SK-N-SH (cell line): ENCODE measurements at regions not wholly inside any gene's neighbourhood (a gene's known extent, or its start where the extent isn't known, plus 50 kb on each side); places are given as distances from the start of the nearest gene placed in this dataset.

Experiments used
- CTCF ChIA-PET: fragments of 300-600, 350-600 bp; formaldehyde crosslinking; extraction: SDS; loops from one replicate; lab custom pipeline; 2021; lab: Yijun Ruan, JAX
- POLR2A ChIA-PET: fragments of 350-600 bp; sonication (Branson Sonifier 250); formaldehyde crosslinking; extraction: SDS; loops from one replicate; lab custom pipeline; 2020; ENCODE audit warnings: antibody characterized with exemption, inconsistent platforms; lab: Yijun Ruan, JAX
- DNase-seq: peaks from one replicate; pipeline ENCODE4 v3.0.0; 2012
- H2AFZ ChIP-seq: fragments of 200-600 bp; sonication (generic); 2 replicates; pipeline ENCODE4 v1.8.1; 2016; ENCODE audit warnings: antibody characterized with exemption, mild to moderate bottlenecking, low read depth
- H3F3A ChIP-seq: fragments of 200-600 bp; sonication (generic); replicated peaks from 2 replicates; pipeline ENCODE3; 2016; ENCODE audit warnings: antibody characterized with exemption, mild to moderate bottlenecking; ENCODE audit not compliant: insufficient read depth
- H3K27ac ChIP-seq, 2 experiments: fragments of 200-500 bp in 1 of 2; fragments of 200-600 bp in 1 of 2; sonication (Bioruptor generic) in 1 of 2; sonication (generic), shearing (Covaris generic) in 1 of 2; 2 replicates each; pipeline versions ENCODE4 v1.5.1 to v1.6.1; 2014 to 2016; ENCODE audit warnings: low read depth in 2 of 2, inconsistent platforms in 1 of 2, low read length in 1 of 2, mild to moderate bottlenecking in 1 of 2, mixed read lengths in 1 of 2
- H3K27me3 ChIP-seq: fragments of 200-600 bp; sonication (generic), shearing (Covaris generic); 2 replicates; pipeline ENCODE4 v1.6.1; 2016; ENCODE audit warnings: mixed run types; ENCODE audit not compliant: insufficient read depth
- H3K36me3 ChIP-seq, 2 experiments: fragments of 200-500 bp in 1 of 2; fragments of 200-600 bp in 1 of 2; sonication (Bioruptor generic) in 1 of 2; sonication (generic) in 1 of 2; replicated peaks in 1 of 2; 2 replicates each; pipeline versions ENCODE3 to v1.5.1; 2014 to 2016; ENCODE audit warnings: low read length in 1 of 2, mild to moderate bottlenecking in 1 of 2; ENCODE audit not compliant: insufficient read depth in 2 of 2, control insufficient read depth in 1 of 2
- H3K4me1 ChIP-seq, 2 experiments: fragments of 200-500 bp in 1 of 2; fragments of 200-600 bp in 1 of 2; sonication (Bioruptor generic) in 1 of 2; sonication (generic), shearing (Covaris generic) in 1 of 2; 2 replicates each; pipeline versions ENCODE4 v1.5.1 to v1.6.1; 2014 to 2016; ENCODE audit warnings: low read depth in 1 of 2, low read length in 1 of 2, mixed run types in 1 of 2; ENCODE audit not compliant: insufficient read depth in 2 of 2, control insufficient read depth in 1 of 2
- H3K4me2 ChIP-seq: fragments of 200-600 bp; sonication (generic), shearing (Covaris generic); 2 replicates; pipeline ENCODE4 v1.6.1; 2017; ENCODE audit warnings: mixed run types
- H3K4me3 ChIP-seq, 2 experiments: fragments of 200-500 bp in 1 of 2; fragments of 200-600 bp in 1 of 2; sonication (Bioruptor generic) in 1 of 2; sonication (generic), shearing (Covaris generic) in 1 of 2; 2 replicates each; pipeline versions ENCODE4 v1.5.1 to v1.8.1; 2014 to 2016; ENCODE audit warnings: low read depth in 2 of 2, inconsistent platforms in 1 of 2, low read length in 1 of 2, mild to moderate bottlenecking in 1 of 2, mixed read lengths in 1 of 2, moderate library complexity in 1 of 2
- H3K79me2 ChIP-seq: fragments of 200-600 bp; sonication (generic); 2 replicates; pipeline ENCODE4 v1.8.1; 2017; ENCODE audit warnings: mild to moderate bottlenecking; ENCODE audit not compliant: insufficient read depth
- H3K9ac ChIP-seq: fragments of 200-600 bp; sonication (generic); 2 replicates; pipeline ENCODE4 v1.6.1; 2017; ENCODE audit warnings: mixed run types
- H3K9me2 ChIP-seq: fragments of 200-600 bp; sonication (generic); 2 replicates; pipeline ENCODE4 v1.6.1; 2017; ENCODE audit warnings: mixed run types
- H3K9me3 ChIP-seq: fragments of 200-600 bp; sonication (generic); 2 replicates; pipeline ENCODE4 v1.6.1; 2017; ENCODE audit warnings: mixed run types, mild to moderate bottlenecking, moderate library complexity
- H4K20me1 ChIP-seq: fragments of 200-600 bp; sonication (generic); 2 replicates; pipeline ENCODE4 v1.6.1; 2017; ENCODE audit warnings: mild to moderate bottlenecking, mixed run types; ENCODE audit not compliant: insufficient read depth
- ELF1 ChIP-seq: IDR thresholded peaks from 2 replicates; pipeline ENCODE4 v1.4.0; 2012
- EZH2phosphoT487 ChIP-seq: fragments of 200-600 bp; sonication (generic); IDR thresholded peaks from 2 replicates; pipeline ENCODE4 v1.6.1; 2017; ENCODE audit warnings: low read depth, mixed run types, mild to moderate bottlenecking, antibody characterized with exemption, moderate library complexity, borderline replicate concordance
- FOSL2 ChIP-seq: IDR thresholded peaks from 2 replicates; pipeline ENCODE4 v1.4.0; 2012; ENCODE audit warnings: low read depth, mild to moderate bottlenecking, moderate library complexity, borderline replicate concordance
- FOXM1 ChIP-seq: IDR thresholded peaks from 2 replicates; pipeline ENCODE4 v1.4.0; 2012; ENCODE audit warnings: low read depth, mild to moderate bottlenecking
- JUND ChIP-seq: IDR thresholded peaks from 2 replicates; pipeline ENCODE4 v1.4.0; 2012
- MEF2A ChIP-seq: IDR thresholded peaks from 2 replicates; pipeline ENCODE4 v1.4.0; 2012; ENCODE audit warnings: low read depth, borderline replicate concordance
- MXI1 ChIP-seq: IDR thresholded peaks from 2 replicates; pipeline ENCODE4 v1.6.1; 2012; ENCODE audit warnings: mild to moderate bottlenecking, low read depth, low read length, improper control_type of control experiment
- NFIC ChIP-seq: IDR thresholded peaks from 2 replicates; pipeline ENCODE4 v1.4.0; 2012; ENCODE audit warnings: borderline replicate concordance
- NRF1 ChIP-seq: IDR thresholded peaks from 2 replicates; pipeline ENCODE4 v1.6.1; 2012; ENCODE audit warnings: low read depth, mild to moderate bottlenecking, low read length
- POLR2AphosphoS5 ChIP-seq: IDR thresholded peaks from 2 replicates; pipeline ENCODE4 v1.6.1; 2012; ENCODE audit warnings: low read depth, low read length
- RCOR1 ChIP-seq: fragments of 150-350 bp; IDR thresholded peaks from 2 replicates; pipeline ENCODE4 v1.6.1; 2017; ENCODE audit warnings: antibody characterized with exemption, low read length
- RFX5 ChIP-seq: IDR thresholded peaks from 2 replicates; pipeline ENCODE4 v1.6.1; 2012; ENCODE audit warnings: mild to moderate bottlenecking, improper control_type of control experiment, low read length
- SIN3A ChIP-seq: IDR thresholded peaks from 2 replicates; pipeline ENCODE4 v1.6.1; 2012; ENCODE audit warnings: low read depth, mild to moderate bottlenecking, low read length, moderate library complexity, borderline replicate concordance
- SMC3 ChIP-seq: IDR thresholded peaks from 2 replicates; pipeline ENCODE4 v1.6.1; 2012; ENCODE audit warnings: low read depth, low read length, improper control_type of control experiment
- TCF12 ChIP-seq: IDR thresholded peaks from 2 replicates; pipeline ENCODE4 v1.4.0; 2012
- USF1 ChIP-seq: IDR thresholded peaks from 2 replicates; pipeline ENCODE4 v1.4.0; 2012; ENCODE audit warnings: low read depth, borderline replicate concordance
- YY1 ChIP-seq: IDR thresholded peaks from 2 replicates; pipeline ENCODE4 v1.4.0; 2012; ENCODE audit warnings: low read depth, mild to moderate bottlenecking
- WGBS: methylation state at CpG from one replicate; pipeline ENCODE4 v1.1.6; 2017; ENCODE audit warnings: low lambda C conversion rate; 5-methylcytosine and 5-hydroxymethylcytosine counted together
- TF ChIP-seq, protein P1 (sequence below): fragments of 150-350 bp; IDR thresholded peaks from 2 replicates; pipeline ENCODE4 v1.6.1; 2017; ENCODE audit warnings: antibody characterized with exemption, low read length, low read depth, borderline replicate concordance
- TF ChIP-seq, protein P2 (sequence below): IDR thresholded peaks from 2 replicates; pipeline ENCODE4; 2012
- TF ChIP-seq, protein P3 (sequence below): IDR thresholded peaks from 2 replicates; pipeline ENCODE4 v1.4.0; 2012; ENCODE audit warnings: low read depth, borderline replicate concordance
- TF ChIP-seq, protein P4 (sequence below): IDR thresholded peaks from 2 replicates; pipeline ENCODE4 v1.4.0; 2012; ENCODE audit warnings: low read depth

DNA sequence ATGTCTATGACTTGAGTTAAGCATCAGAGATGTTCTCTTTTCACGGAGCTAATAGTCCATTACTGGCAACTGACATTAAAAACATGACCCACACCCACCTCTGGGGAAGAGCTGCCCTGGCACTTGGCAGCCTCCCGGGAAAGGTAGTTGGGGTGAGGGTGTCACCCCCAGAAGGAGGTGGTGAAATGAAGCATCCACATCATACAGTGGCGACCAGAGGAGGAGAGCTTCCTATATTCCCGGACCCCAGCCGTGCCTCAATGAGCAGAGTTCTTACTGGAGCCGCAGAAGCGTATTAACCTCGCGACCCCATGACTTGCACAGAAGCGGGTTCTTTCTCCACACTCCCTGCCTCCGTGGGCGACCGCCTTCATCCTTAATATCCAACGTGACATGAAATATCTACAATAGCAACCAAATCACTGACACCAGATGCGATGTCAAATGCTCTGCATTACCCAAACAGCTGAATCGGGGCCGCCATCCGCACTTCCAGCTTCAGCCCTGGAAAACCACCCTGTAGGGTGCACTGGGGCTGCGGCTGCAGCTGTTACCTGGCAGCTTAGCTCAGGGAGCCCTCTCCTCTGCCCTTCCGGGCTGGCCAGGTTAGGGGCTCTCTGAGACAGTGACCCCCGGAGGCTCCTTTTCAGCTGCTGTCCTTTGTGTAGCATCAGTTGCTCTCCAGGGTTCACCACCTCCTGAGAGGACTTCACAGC lies 103.1 kb upstream of the PARD3 start:
- no peak overlapping the region for H3K4me3 ChIP-seq
- ChIA-PET POLR2A (no interaction called here), CTCF (interaction anchor here (0.6 kb wide), 1 partner anchor 729 kb away, joined by 3 read pairs; no protein-coding TSS in a partner anchor)
- no peaks in the 10 kb centered on the region for H4K20me1 ChIP-seq
- no peaks in the 10 kb centered on the region for H3K4me1 ChIP-seq
- TF ChIP-seq EZH2phosphoT487 = no peak
- TF ChIP-seq NRF1 = no peak
- TF ChIP-seq NFIC = no peak
- TF ChIP-seq POLR2AphosphoS5 = no peak
- WGBS = 94% methylated on average over 19 of the region's 21 CpGs
- no peaks in the 10 kb centered on the region for H3K9me2 ChIP-seq
- H3K4me2 ChIP-seq = no peak overlapping the region
- no peaks in the 10 kb centered on the region for H3K36me3 ChIP-seq
- H3K9ac ChIP-seq = no peak overlapping the region
- no peak for DNase-seq
- no peaks in the 10 kb centered on the region for H3F3A ChIP-seq
- no peaks in the 10 kb centered on the region for H3K79me2 ChIP-seq
- no peaks in the 10 kb centered on the region for H3K27me3 ChIP-seq
- H3K27ac ChIP-seq = no peak overlapping the region
- H2AFZ ChIP-seq = no peak overlapping the region
- H3K9me3 ChIP-seq = no peaks in the 10 kb centered on the region

DNA sequence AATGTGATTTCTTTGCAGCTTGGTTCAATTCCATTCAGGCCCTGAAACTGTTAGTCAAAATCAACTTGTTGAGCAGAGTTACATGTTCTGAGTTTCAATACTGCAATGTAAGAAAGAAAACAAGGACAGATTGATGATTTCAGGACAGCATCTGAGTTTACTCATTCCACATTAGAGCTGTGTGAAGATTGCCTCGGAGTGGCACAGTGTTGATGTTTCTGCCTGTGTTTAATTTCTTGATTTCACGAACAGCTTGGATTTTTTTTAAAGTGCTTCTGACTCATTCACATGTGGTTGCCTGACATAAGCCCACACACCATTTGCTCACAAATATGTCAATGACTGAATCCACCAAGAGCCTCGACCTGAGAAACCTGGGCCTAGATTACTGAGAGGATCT lies 101.2 kb upstream of the PARD3 start:
- Histone ChIP-seq H3K9me3 (no peaks in the 10 kb centered on the region), H3K9ac (no peak overlapping the region), H3K4me1 (no peaks in the 10 kb centered on the region), H3K4me2 (no peak overlapping the region), H3K79me2 (no peaks in the 10 kb centered on the region), H3K27ac (peak overlapping the region in 1 of 2 experiments; percentile 21; a peak in 1 of 4 replicates), H3K36me3 (no peaks in the 10 kb centered on the region), H3K4me3 (no peak overlapping the region), H3F3A (no peaks in the 10 kb centered on the region), H3K9me2 (no peaks in the 10 kb centered on the region), H3K27me3 (no peaks in the 10 kb centered on the region), H4K20me1 (no peaks in the 10 kb centered on the region), H2AFZ (0 out of 2 replicates have a peak overlapping the region, but pooled peaks have one; percentile 39)
- TF ChIP-seq ELF1 (no peak), NRF1 (no peak), MXI1 (no peak), TCF12 (peak; percentile 42; the same call in 1 of the 2 replicates), RFX5 (no peak), RCOR1 (no peak), JUND (0 out of 2 replicates have a peak, but pooled peaks have one; percentile 22), USF1 (no peak), SIN3A (no peak), FOXM1 (no peak), MEF2A (no peak), EZH2phosphoT487 (no peak), FOSL2 (peak; percentile 69; the same call in 1 of the 2 replicates), YY1 (no peak), SMC3 (no peak)
- TF ChIP-seq, protein P1, sequence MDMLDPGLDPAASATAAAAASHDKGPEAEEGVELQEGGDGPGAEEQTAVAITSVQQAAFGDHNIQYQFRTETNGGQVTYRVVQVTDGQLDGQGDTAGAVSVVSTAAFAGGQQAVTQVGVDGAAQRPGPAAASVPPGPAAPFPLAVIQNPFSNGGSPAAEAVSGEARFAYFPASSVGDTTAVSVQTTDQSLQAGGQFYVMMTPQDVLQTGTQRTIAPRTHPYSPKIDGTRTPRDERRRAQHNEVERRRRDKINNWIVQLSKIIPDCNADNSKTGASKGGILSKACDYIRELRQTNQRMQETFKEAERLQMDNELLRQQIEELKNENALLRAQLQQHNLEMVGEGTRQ = no peak
- TF ChIP-seq, protein P2, sequence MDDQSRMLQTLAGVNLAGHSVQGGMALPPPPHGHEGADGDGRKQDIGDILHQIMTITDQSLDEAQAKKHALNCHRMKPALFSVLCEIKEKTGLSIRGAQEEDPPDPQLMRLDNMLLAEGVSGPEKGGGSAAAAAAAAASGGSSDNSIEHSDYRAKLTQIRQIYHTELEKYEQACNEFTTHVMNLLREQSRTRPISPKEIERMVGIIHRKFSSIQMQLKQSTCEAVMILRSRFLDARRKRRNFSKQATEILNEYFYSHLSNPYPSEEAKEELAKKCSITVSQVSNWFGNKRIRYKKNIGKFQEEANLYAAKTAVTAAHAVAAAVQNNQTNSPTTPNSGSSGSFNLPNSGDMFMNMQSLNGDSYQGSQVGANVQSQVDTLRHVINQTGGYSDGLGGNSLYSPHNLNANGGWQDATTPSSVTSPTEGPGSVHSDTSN = peak; percentile 48
- TF ChIP-seq, protein P3, sequence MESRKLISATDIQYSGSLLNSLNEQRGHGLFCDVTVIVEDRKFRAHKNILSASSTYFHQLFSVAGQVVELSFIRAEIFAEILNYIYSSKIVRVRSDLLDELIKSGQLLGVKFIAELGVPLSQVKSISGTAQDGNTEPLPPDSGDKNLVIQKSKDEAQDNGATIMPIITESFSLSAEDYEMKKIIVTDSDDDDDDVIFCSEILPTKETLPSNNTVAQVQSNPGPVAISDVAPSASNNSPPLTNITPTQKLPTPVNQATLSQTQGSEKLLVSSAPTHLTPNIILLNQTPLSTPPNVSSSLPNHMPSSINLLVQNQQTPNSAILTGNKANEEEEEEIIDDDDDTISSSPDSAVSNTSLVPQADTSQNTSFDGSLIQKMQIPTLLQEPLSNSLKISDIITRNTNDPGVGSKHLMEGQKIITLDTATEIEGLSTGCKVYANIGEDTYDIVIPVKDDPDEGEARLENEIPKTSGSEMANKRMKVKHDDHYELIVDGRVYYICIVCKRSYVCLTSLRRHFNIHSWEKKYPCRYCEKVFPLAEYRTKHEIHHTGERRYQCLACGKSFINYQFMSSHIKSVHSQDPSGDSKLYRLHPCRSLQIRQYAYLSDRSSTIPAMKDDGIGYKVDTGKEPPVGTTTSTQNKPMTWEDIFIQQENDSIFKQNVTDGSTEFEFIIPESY = no peak
- TF ChIP-seq, protein P4, sequence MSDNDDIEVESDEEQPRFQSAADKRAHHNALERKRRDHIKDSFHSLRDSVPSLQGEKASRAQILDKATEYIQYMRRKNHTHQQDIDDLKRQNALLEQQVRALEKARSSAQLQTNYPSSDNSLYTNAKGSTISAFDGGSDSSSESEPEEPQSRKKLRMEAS = peak; percentile 63; the same call in 1 of the 2 replicates
- DNase-seq = no peak
- ChIA-PET POLR2A (no interaction called here), CTCF (interaction anchor here (0.7 to 1.7 kb wide), 3 partner anchors 21 to 192 kb away, joined by 3 read pairs; no protein-coding TSS in a partner anchor)
- 42% methylated on average over 3 of the region's 3 CpGs for WGBS
